K562 (cell line): ENCODE measurements at regions not wholly inside any gene's neighbourhood (a gene's known extent, or its start where the extent isn't known, plus 50 kb on each side); places are given as distances from the start of the nearest gene placed in this dataset.

Source experiments
- ELK1 ChIP-seq: sonication (generic); formaldehyde crosslinking; IDR thresholded peaks from 2 replicates; pipeline ENCODE4 v1.8.1; 2022; ENCODE audit warnings: missing genetic modification reagents
- IRF9 ChIP-seq: fragments of 450-650 bp; IDR thresholded peaks from 2 replicates; pipeline ENCODE4 v1.6.1; 2016; ENCODE audit warnings: missing biosample characterization, missing genetic modification characterization
- POLR3A ChIP-seq: IDR thresholded peaks from 2 replicates; pipeline ENCODE4 v1.6.1; 2011; ENCODE audit warnings: borderline replicate concordance, mild to moderate bottlenecking, moderate library complexity; ENCODE audit not compliant: insufficient read length, insufficient read depth; ENCODE audit errors: extremely low read depth

- TF ChIP-seq POLR3A (no peak), ELK1 (CRISPR knock-in tag) (no peak), IRF9 (tag) (no peak)
Observed at GRCh38 chrX:35362866-35363265, 420.3 kb downstream of the FAM47B start.
